ENCODE measurements at regions not wholly inside any gene's neighbourhood (a gene's known extent, or its start where the extent isn't known, plus 50 kb on each side); places are given as distances from the start of the nearest gene placed in this dataset.

DNA sequence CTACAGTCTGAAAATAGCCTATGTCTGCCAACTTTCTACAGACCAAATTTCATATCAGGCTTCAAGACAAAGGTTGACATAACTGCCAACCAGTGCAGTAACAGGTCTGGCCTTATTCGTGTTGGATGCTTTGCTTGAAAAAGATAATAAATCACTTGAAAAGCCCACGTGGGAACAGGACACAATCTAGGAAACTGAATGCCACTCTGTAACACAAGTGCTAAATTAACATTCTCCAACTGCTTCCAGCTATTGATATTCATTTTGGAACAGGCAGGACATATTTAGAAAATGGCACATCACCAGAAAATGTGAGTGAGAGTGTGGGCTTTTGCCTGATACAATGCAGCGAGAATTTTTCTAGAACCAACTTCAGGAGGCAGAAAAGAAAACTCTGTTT is 165.9 kb upstream of the CCDC150 start (continued):
- TF ChIP-seq, protein P1, sequence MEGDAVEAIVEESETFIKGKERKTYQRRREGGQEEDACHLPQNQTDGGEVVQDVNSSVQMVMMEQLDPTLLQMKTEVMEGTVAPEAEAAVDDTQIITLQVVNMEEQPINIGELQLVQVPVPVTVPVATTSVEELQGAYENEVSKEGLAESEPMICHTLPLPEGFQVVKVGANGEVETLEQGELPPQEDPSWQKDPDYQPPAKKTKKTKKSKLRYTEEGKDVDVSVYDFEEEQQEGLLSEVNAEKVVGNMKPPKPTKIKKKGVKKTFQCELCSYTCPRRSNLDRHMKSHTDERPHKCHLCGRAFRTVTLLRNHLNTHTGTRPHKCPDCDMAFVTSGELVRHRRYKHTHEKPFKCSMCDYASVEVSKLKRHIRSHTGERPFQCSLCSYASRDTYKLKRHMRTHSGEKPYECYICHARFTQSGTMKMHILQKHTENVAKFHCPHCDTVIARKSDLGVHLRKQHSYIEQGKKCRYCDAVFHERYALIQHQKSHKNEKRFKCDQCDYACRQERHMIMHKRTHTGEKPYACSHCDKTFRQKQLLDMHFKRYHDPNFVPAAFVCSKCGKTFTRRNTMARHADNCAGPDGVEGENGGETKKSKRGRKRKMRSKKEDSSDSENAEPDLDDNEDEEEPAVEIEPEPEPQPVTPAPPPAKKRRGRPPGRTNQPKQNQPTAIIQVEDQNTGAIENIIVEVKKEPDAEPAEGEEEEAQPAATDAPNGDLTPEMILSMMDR (IDR thresholded peaks at IDR 0.05 in 2 of 3, conservative IDR thresholded peaks at IDR 0.05 in 1 of 3; ENCODE audit: borderline replicate concordance in 1 of 3, insufficient read depth in 1 of 3, low read depth in 2 of 3, low read length in 2 of 3), result no peak
- TF ChIP-seq, protein P2, sequence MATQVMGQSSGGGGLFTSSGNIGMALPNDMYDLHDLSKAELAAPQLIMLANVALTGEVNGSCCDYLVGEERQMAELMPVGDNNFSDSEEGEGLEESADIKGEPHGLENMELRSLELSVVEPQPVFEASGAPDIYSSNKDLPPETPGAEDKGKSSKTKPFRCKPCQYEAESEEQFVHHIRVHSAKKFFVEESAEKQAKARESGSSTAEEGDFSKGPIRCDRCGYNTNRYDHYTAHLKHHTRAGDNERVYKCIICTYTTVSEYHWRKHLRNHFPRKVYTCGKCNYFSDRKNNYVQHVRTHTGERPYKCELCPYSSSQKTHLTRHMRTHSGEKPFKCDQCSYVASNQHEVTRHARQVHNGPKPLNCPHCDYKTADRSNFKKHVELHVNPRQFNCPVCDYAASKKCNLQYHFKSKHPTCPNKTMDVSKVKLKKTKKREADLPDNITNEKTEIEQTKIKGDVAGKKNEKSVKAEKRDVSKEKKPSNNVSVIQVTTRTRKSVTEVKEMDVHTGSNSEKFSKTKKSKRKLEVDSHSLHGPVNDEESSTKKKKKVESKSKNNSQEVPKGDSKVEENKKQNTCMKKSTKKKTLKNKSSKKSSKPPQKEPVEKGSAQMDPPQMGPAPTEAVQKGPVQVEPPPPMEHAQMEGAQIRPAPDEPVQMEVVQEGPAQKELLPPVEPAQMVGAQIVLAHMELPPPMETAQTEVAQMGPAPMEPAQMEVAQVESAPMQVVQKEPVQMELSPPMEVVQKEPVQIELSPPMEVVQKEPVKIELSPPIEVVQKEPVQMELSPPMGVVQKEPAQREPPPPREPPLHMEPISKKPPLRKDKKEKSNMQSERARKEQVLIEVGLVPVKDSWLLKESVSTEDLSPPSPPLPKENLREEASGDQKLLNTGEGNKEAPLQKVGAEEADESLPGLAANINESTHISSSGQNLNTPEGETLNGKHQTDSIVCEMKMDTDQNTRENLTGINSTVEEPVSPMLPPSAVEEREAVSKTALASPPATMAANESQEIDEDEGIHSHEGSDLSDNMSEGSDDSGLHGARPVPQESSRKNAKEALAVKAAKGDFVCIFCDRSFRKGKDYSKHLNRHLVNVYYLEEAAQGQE (IDR thresholded peaks at IDR 0.05; ENCODE audit: low read depth), result no peak
- TF ChIP-seq SRF (IDR thresholded peaks at IDR 0.05; ENCODE audit: low read depth), result no peak

DNA sequence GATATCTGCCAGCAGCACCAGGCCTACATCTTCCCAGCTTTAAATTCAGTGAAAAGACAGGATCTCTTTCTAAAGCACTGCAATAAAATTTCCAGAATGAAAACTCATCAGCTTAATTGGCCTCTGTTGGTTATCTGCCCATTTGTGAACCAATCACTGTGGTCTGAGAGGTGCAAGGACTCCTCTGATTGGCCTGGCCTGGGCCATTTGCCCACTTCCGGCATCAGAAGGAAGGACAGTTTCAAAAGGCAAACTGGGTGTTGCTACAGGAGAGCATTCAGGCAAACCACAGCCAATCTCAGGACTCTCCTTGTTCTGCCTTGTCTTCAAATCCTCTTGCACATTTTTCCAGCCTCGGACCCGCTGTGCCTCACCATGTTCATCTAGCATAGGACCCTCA is 163.9 kb upstream of the CCDC150 start:
- H2AFZ ChIP-seq (ENCODE audit: low read depth, low read length, poor library complexity, severe bottlenecking), result no peak overlapping the region
- no peaks in the 10 kb centered on the region for H3K79me2 ChIP-seq (ENCODE audit: insufficient read depth, low read length)
- H3K9me3 ChIP-seq (ENCODE audit: control insufficient read depth in 1 of 2, insufficient read depth in 1 of 2, low read depth in 1 of 2, low read length in 2 of 2), result no peaks in the 10 kb centered on the region
- no peak overlapping the region for H3K27ac ChIP-seq (ENCODE audit: low read depth, low read length)
- H4K20me1 ChIP-seq (ENCODE audit: insufficient read depth), result no peaks in the 10 kb centered on the region
- no peak overlapping the region for H3K9ac ChIP-seq (ENCODE audit: low read length)
- ATAC-seq, result no peak
- H3K4me1 ChIP-seq (ENCODE audit: control insufficient read depth in 1 of 2, insufficient read depth in 2 of 2, low read length in 2 of 2), result no peaks in the 10 kb centered on the region
- POLR2A ChIA-PET, result no interaction called here
- H3K9me2 ChIP-seq (ENCODE audit: insufficient read depth), result no peaks in the 10 kb centered on the region
- no peak overlapping the region for H3K4me2 ChIP-seq (ENCODE audit: low read length)
- no peak overlapping the region for H3K4me3 ChIP-seq (replicated peaks in 1 of 2; ENCODE audit: low read depth in 1 of 2, low read length in 2 of 2)
- intact Hi-C loops (cut with micrococcal nuclease), result no loop called here
- no peaks in the 10 kb centered on the region for H3K27me3 ChIP-seq (ENCODE audit: insufficient read depth, low read length)
- no peak for DNase-seq (ENCODE audit: low read depth, low spot score)
- no peaks in the 10 kb centered on the region for H3K36me3 ChIP-seq (ENCODE audit: control insufficient read depth in 1 of 2, insufficient read depth in 2 of 2, low read length in 2 of 2)
- BruUV-seq (replicated peaks), result no TSS peak
- RAD21 ChIA-PET (ENCODE audit: low non-redundant PET in 1 of 2, low total read pairs in 2 of 2, uncharacterized antibody in 2 of 2, unreplicated experiment in 2 of 2), result no interaction called here
- CTCF ChIA-PET, result no interaction called here
- TF ChIP-seq CEBPB (IDR thresholded peaks at IDR 0.05; ENCODE audit: low read depth), result no peak
- TF ChIP-seq, protein P3, sequence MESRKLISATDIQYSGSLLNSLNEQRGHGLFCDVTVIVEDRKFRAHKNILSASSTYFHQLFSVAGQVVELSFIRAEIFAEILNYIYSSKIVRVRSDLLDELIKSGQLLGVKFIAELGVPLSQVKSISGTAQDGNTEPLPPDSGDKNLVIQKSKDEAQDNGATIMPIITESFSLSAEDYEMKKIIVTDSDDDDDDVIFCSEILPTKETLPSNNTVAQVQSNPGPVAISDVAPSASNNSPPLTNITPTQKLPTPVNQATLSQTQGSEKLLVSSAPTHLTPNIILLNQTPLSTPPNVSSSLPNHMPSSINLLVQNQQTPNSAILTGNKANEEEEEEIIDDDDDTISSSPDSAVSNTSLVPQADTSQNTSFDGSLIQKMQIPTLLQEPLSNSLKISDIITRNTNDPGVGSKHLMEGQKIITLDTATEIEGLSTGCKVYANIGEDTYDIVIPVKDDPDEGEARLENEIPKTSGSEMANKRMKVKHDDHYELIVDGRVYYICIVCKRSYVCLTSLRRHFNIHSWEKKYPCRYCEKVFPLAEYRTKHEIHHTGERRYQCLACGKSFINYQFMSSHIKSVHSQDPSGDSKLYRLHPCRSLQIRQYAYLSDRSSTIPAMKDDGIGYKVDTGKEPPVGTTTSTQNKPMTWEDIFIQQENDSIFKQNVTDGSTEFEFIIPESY (IDR thresholded peaks at IDR 0.05; ENCODE audit: extremely low read depth, insufficient replicate concordance, low read length), result no peak
- TF ChIP-seq SRF (IDR thresholded peaks at IDR 0.05; ENCODE audit: low read depth), result no peak
- TF ChIP-seq, protein P4, sequence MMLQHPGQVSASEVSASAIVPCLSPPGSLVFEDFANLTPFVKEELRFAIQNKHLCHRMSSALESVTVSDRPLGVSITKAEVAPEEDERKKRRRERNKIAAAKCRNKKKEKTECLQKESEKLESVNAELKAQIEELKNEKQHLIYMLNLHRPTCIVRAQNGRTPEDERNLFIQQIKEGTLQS (IDR thresholded peaks at IDR 0.05), result no peak
- no peak for TF ChIP-seq EGR1 (IDR thresholded peaks at IDR 0.05; ENCODE audit: low read depth)
- TF ChIP-seq SP1 (IDR thresholded peaks at IDR 0.05; ENCODE audit: low read depth), result no peak
- TF ChIP-seq YY1 (IDR thresholded peaks at IDR 0.05; ENCODE audit: extremely low read depth, insufficient replicate concordance, low read depth, low read length), result no peak
- TF ChIP-seq EZH2phosphoT487 (IDR thresholded peaks at IDR 0.05; ENCODE audit: borderline replicate concordance), result no peak
- no peak for TF ChIP-seq POLR2AphosphoS5 (IDR thresholded peaks at IDR 0.05; ENCODE audit: low read depth, low read length)
- TF ChIP-seq CBX3 (IDR thresholded peaks at IDR 0.05; ENCODE audit: low read depth), result no peak
- TF ChIP-seq, protein P2 (IDR thresholded peaks at IDR 0.05; ENCODE audit: low read depth), result no peak
- no peak for TF ChIP-seq ELF1 (IDR thresholded peaks at IDR 0.05; ENCODE audit: borderline replicate concordance, low read depth)

Measured in HCT116 (cell line).